ENCODE measurements at regions not wholly inside any gene's neighbourhood (a gene's known extent, or its start where the extent isn't known, plus 50 kb on each side); places are given as distances from the start of the nearest gene placed in this dataset.

DNA sequence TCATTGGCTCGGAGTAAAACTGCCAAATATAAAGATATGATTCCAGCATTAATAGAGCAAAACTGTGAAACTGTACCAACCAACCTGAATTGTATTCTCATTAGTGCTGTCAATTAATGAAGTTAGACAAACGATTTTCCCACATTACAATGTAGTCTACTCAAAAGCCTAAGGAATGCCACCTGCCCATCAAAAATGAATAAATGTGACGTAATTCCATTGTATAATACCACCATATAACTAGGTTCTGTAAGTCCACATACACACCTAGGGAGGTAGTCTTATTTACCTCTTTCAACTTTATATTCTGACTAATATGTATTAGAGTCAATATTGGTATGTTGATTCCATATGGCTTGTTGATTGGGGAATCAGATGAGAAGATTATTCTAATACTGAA, 76.2 kb downstream of the FAM76B start:
- intact Hi-C loops (cut with DNase I; ENCODE audit: low total_unique reads), result no loop called here
- WGBS, 2 donors (ENCODE audit: low coverage in 1 of 2), result 84 to 93% methylated on average over 3 of the region's 3 CpGs
- DNase-seq, result no peak

DNA sequence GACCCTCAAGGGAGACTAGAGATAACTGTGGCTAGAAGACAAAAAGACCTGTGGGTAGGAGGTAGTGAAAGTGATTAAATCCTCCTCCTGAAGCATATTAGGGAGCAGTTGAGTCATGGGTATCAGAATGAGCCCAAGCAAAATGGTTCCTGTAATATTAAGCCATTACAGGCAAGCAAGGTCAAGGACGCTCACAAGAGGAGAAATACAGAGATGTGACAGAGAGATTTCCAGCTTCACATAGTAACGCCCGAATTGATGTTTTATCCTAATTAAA, 77.7 kb downstream of the FAM76B start:
- no peak for DNase-seq
- Histone ChIP-seq H3K27ac (no peak overlapping the region), H3K36me3 (no peaks in the 10 kb centered on the region), H3K9me3 (no peaks in the 10 kb centered on the region), H3K4me3 (no peak overlapping the region), H3K4me1 (peaks cover 0 to 3% (median 0%) of the 10 kb centered on the region in 4 donors), H3K27me3 (no peaks in the 10 kb centered on the region)
- WGBS, 2 donors (ENCODE audit: low coverage in 1 of 2), result 69 to 100% methylated on average over 3 of the region's 3 CpGs
- intact Hi-C loops (cut with DNase I; ENCODE audit: low total_unique reads), result no loop called here
- TF ChIP-seq POLR2A (IDR thresholded peaks at IDR 0.05) (no peak), CTCF (IDR thresholded peaks at IDR 0.05) (no peak), POLR2AphosphoS5 (IDR thresholded peaks at IDR 0.05) (no peak), EP300 (IDR thresholded peaks at IDR 0.05; ENCODE audit: low read depth) (no peak)
- in situ Hi-C loops (cut with MboI; ENCODE audit: low pct_ligation_motif_present in 1 of 4, low pct_unique_long_range_greater_than_20kb in 1 of 4, low sequenced_read_pairs in 3 of 4), result no loop called here

More for the DNA sequence above, 76.2 kb downstream of the FAM76B start:
- Histone ChIP-seq H3K36me3 (no peaks in the 10 kb centered on the region), H3K27me3 (no peaks in the 10 kb centered on the region), H3K27ac (no peak overlapping the region), H3K4me1 (peaks cover 0 to 3% (median 0%) of the 10 kb centered on the region in 4 donors), H3K4me3 (no peak overlapping the region), H3K9me3 (no peaks in the 10 kb centered on the region)
- in situ Hi-C loops (cut with MboI; ENCODE audit: low pct_ligation_motif_present in 1 of 4, low pct_unique_long_range_greater_than_20kb in 1 of 4, low sequenced_read_pairs in 3 of 4), result no loop called here
- TF ChIP-seq POLR2A (IDR thresholded peaks at IDR 0.05), result no peak

DNA sequence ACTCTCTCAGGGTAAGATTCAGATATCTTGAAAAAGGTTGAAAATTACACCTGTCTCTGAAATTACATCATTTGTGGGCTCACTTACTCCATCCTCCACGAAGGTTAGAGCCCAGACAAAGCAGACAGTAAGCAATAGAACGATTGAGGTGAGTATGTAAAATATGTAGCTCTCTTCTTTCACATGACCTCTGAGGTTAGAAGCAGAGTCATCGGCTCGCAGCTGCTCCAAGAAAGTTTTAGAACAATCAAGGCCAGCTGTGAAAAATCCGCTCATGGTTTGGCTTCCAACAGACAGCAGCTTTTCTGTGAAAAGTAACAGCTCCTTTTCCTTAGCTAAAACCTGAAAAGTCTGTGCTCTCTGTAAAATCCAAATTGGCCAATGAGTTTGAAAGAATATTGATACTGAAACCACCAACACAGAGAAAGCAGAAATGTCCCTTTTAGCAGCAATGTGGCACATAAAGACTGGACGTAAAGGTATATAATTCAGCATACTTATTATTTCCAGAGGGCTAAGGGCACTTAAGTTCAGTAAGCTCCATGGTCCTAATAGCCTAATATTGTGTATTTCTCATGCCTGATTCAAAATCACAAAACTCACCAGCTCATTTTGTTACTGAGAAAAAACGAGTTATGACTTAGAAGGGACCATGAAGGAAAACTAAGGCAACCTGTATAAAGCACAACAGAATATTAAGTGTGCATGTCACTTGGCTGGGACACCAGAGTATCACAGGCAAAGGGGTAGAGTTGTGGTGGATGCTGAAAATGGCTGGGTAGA, 78.2 kb downstream of the FAM76B start:
- Histone ChIP-seq H3K4me3 (no peak overlapping the region), H3K4me1 (peaks cover 0 to 3% (median 0%) of the 10 kb centered on the region in 4 donors), H3K27me3 (no peaks in the 10 kb centered on the region), H3K9me3 (no peaks in the 10 kb centered on the region), H3K36me3 (no peaks in the 10 kb centered on the region), H3K27ac (no peak overlapping the region)
- intact Hi-C loops (cut with DNase I; ENCODE audit: low total_unique reads) (no loop called here), in situ Hi-C loops (cut with MboI; ENCODE audit: low pct_ligation_motif_present in 1 of 4, low pct_unique_long_range_greater_than_20kb in 1 of 4, low sequenced_read_pairs in 3 of 4) (no loop called here)
- 67 to 79% methylated on average over 5 to 7 of the region's 7 CpGs for WGBS, 2 donors (ENCODE audit: low coverage in 1 of 2)
- TF ChIP-seq POLR2AphosphoS5 (IDR thresholded peaks at IDR 0.05) (no peak), CTCF (IDR thresholded peaks at IDR 0.05) (no peak), EP300 (IDR thresholded peaks at IDR 0.05; ENCODE audit: low read depth) (no peak), POLR2A (IDR thresholded peaks at IDR 0.05) (no peak)
- DNase-seq, result no peak

DNA sequence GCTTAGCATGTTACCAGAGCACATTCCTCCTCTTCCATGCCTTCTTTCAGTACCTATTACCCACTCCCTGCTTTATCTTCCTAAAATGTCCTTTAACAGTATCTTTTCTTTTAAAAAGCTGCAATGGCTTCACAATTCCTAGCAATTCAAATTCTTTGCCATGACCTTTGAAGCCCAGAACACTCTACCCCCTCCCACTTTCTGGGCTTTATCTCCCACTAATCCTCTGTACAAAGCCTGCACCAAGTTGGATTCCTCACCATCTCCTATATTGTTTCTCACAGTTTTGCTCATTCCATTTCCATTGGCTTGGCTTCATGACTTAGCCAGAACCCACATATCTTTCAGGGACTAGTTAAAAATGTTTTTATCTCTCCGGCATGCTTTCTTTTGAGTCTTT, 80.9 kb downstream of the FAM76B start:
- H3K9me3 ChIP-seq, result no peaks in the 10 kb centered on the region
- peaks cover 0 to 10% (median 4%) of the 10 kb centered on the region in 4 donors for H3K4me1 ChIP-seq
- no peaks in the 10 kb centered on the region for H3K36me3 ChIP-seq
- DNase-seq, result no peak
- no peak overlapping the region for H3K4me3 ChIP-seq
- WGBS, 2 donors (ENCODE audit: low coverage in 1 of 2), result 96 to 100% methylated on average over 1 of the region's 1 CpG
- H3K27ac ChIP-seq, result no peak overlapping the region
- no peak for TF ChIP-seq POLR2AphosphoS5 (IDR thresholded peaks at IDR 0.05)
- TF ChIP-seq CTCF (IDR thresholded peaks at IDR 0.05), result no peak
- no peak for TF ChIP-seq POLR2A (IDR thresholded peaks at IDR 0.05)
- no peak for TF ChIP-seq EP300 (IDR thresholded peaks at IDR 0.05; ENCODE audit: low read depth)
- intact Hi-C loops (cut with DNase I; ENCODE audit: low total_unique reads) (loop anchor here (10.0 kb wide), 1 partner anchor 374 kb away; no protein-coding TSS in a partner anchor), in situ Hi-C loops (cut with MboI; ENCODE audit: low pct_ligation_motif_present in 1 of 4, low pct_unique_long_range_greater_than_20kb in 1 of 4, low sequenced_read_pairs in 3 of 4) (loop anchor here (5.0 to 10.0 kb wide), 6 partner anchors 474 to 644 kb away; partner anchors contain the start of genes SESN3 (in 1 of the 4) and SRSF8 (in 1 of the 4))
- H3K27me3 ChIP-seq, result no peaks in the 10 kb centered on the region

Measured in transverse colon (tissue), 4 donors.